MM.1S (cell line): ENCODE measurements at regions not wholly inside any gene's neighbourhood (a gene's known extent, or its start where the extent isn't known, plus 50 kb on each side); places are given as distances from the start of the nearest gene placed in this dataset.

Source experiments
- DNase-seq: peaks from one replicate; pipeline ENCODE4 v3.0.0-alpha.2; 2015
- H2AFZ ChIP-seq: fragments of 300-600 bp; sonication (generic); 2 replicates; pipeline ENCODE4 v1.6.0; 2016; ENCODE audit warnings: antibody characterized with exemption, low read length
- H3F3A ChIP-seq: fragments of 300-600 bp; sonication (generic); 2 replicates; pipeline ENCODE4 v1.6.1; 2016; ENCODE audit warnings: mild to moderate bottlenecking, antibody characterized with exemption, low read length, moderate library complexity, mixed read lengths; ENCODE audit not compliant: insufficient read depth
- H3K27ac ChIP-seq: fragments of 300-600 bp; sonication (generic); 2 replicates; pipeline ENCODE4 v1.5.1; 2016; ENCODE audit warnings: mild to moderate bottlenecking, low read length
- H3K27me3 ChIP-seq: fragments of 300-600 bp; sonication (generic); replicated peaks from 2 replicates; pipeline ENCODE4 v1.6.0; 2016; ENCODE audit warnings: low read length; ENCODE audit not compliant: insufficient read depth
- H3K36me3 ChIP-seq: fragments of 300-600 bp; sonication (generic); replicated peaks from 2 replicates; pipeline ENCODE4 v1.6.1; 2016; ENCODE audit warnings: mild to moderate bottlenecking, low read length, mixed read lengths; ENCODE audit not compliant: insufficient read depth
- H3K4me1 ChIP-seq: fragments of 300-600 bp; sonication (generic); 2 replicates; pipeline ENCODE4 v1.6.1; 2016; ENCODE audit warnings: low read length, mixed read lengths
- H3K4me2 ChIP-seq: fragments of 300-600 bp; sonication (generic); 2 replicates; pipeline ENCODE4 v1.6.0; 2016; ENCODE audit warnings: low read depth, low read length
- H3K4me3 ChIP-seq: fragments of 300-600 bp; sonication (generic); 2 replicates; pipeline ENCODE4 v1.5.1; 2016; ENCODE audit warnings: low read length, mixed read lengths
- H3K79me2 ChIP-seq: fragments of 300-600 bp; sonication (generic); 2 replicates; pipeline ENCODE4 v1.6.1; 2016; ENCODE audit warnings: mixed run types, low read length, mixed read lengths
- H3K9ac ChIP-seq: fragments of 300-600 bp; sonication (generic); 2 replicates; pipeline ENCODE4 v1.6.1; 2016; ENCODE audit warnings: low read length, mixed read lengths
- H3K9me2 ChIP-seq: fragments of 300-600 bp; sonication (generic); replicated peaks from 2 replicates; pipeline ENCODE4 v1.6.1; 2016; ENCODE audit warnings: mild to moderate bottlenecking, low read length, mixed read lengths; ENCODE audit not compliant: insufficient read depth
- H3K9me3 ChIP-seq: fragments of 300-600 bp; sonication (generic); replicated peaks from 2 replicates; pipeline ENCODE4 v1.6.1; 2016; ENCODE audit warnings: mild to moderate bottlenecking, low read length, mixed read lengths; ENCODE audit not compliant: insufficient read depth
- H4K20me1 ChIP-seq: fragments of 300-600 bp; sonication (generic); 2 replicates; pipeline ENCODE4 v1.6.1; 2016; ENCODE audit warnings: mild to moderate bottlenecking, low read length, moderate library complexity, mixed read lengths; ENCODE audit not compliant: insufficient read depth
- EZH2 ChIP-seq: fragments of 300-600 bp; sonication (generic); optimal IDR thresholded peaks from 2 replicates; pipeline ENCODE3; 2017; ENCODE audit warnings: low read depth, mild to moderate bottlenecking, antibody characterized with exemption, low read length, mixed read lengths
- EZH2phosphoT487 ChIP-seq: fragments of 300-600 bp; sonication (generic); IDR thresholded peaks from 2 replicates; pipeline ENCODE4 v1.6.1; 2018; ENCODE audit warnings: antibody characterized with exemption, low read length
- TF ChIP-seq, protein P1 (sequence below): fragments of 300-600 bp; sonication (generic); IDR thresholded peaks from 2 replicates; pipeline ENCODE4 v1.5.1; 2016; ENCODE audit warnings: antibody characterized with exemption, low read length, mixed read lengths

DNA sequence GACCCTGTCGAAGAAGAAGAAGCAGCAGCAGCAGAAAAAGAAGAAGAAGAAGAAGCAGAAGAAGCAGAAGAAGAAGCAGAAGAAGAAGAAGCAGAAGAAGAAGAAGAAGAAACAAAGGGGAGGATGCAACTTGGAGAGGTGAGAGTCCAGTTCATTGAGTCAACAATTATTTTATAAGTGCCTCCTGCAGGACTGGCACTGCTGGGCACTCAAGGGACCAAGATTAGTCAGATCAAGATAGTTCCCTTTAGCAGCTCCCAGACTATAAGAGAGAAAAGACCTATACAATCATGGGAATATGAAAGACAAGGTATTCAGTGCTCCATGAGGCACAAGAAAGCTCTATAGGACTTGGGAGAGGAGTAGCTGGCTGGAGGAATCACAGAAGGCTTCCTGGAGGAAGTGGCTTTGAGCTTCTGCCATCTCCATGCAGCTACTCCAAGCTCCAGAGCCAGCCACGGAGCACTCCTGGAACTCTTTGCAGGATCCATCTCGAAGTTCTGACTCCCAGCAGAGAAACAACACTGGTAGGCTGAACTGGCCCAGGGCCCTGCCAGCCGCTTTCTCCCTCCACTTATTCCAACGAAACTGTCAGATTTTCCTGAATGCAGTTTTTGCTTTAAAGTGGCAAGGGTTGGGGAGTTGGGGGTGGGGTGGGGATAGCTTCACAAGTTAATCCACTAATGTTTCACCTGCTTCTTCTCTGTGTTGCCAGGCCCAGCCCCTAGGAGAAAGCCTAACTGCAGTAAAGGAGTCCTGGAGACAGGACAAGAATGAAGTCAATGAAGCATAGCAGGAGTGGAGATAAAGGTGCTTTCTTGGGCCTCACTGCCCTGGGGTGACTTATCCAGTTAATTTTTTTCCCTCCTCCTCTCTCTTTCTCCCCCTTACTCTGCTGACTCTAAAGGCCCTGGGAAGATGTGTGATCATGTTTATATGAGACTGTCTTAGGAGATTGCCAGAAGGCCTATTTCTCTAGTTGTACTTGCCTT is 140.1 kb upstream of the PARP11 start:
- no peaks in the 10 kb centered on the region for H3K36me3 ChIP-seq
- H4K20me1 ChIP-seq = no peaks in the 10 kb centered on the region
- H3K79me2 ChIP-seq = no peaks in the 10 kb centered on the region
- H3K27me3 ChIP-seq = no peaks in the 10 kb centered on the region
- TF ChIP-seq EZH2 = no peak
- TF ChIP-seq, protein P1, sequence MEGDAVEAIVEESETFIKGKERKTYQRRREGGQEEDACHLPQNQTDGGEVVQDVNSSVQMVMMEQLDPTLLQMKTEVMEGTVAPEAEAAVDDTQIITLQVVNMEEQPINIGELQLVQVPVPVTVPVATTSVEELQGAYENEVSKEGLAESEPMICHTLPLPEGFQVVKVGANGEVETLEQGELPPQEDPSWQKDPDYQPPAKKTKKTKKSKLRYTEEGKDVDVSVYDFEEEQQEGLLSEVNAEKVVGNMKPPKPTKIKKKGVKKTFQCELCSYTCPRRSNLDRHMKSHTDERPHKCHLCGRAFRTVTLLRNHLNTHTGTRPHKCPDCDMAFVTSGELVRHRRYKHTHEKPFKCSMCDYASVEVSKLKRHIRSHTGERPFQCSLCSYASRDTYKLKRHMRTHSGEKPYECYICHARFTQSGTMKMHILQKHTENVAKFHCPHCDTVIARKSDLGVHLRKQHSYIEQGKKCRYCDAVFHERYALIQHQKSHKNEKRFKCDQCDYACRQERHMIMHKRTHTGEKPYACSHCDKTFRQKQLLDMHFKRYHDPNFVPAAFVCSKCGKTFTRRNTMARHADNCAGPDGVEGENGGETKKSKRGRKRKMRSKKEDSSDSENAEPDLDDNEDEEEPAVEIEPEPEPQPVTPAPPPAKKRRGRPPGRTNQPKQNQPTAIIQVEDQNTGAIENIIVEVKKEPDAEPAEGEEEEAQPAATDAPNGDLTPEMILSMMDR = no peak
- no peak for TF ChIP-seq EZH2phosphoT487
- no peak overlapping the region for H3K4me3 ChIP-seq
- DNase-seq = no peak
- no peaks in the 10 kb centered on the region for H3F3A ChIP-seq
- H3K27ac ChIP-seq = no peak overlapping the region
- no peaks in the 10 kb centered on the region for H3K9me2 ChIP-seq
- no peak overlapping the region for H2AFZ ChIP-seq
- H3K4me2 ChIP-seq = no peak overlapping the region
- no peaks in the 10 kb centered on the region for H3K4me1 ChIP-seq
- H3K9ac ChIP-seq = no peak overlapping the region
- no peaks in the 10 kb centered on the region for H3K9me3 ChIP-seq

- H4K20me1 ChIP-seq = no peaks in the 10 kb centered on the region
- no peaks in the 10 kb centered on the region for H3K9me3 ChIP-seq
- H3F3A ChIP-seq = no peaks in the 10 kb centered on the region
- H3K9me2 ChIP-seq = no peaks in the 10 kb centered on the region
- H3K36me3 ChIP-seq = no peaks in the 10 kb centered on the region
- no peak overlapping the region for H3K27ac ChIP-seq
- DNase-seq = no peak
- no peaks in the 10 kb centered on the region for H3K27me3 ChIP-seq
- H2AFZ ChIP-seq = no peak overlapping the region
- no peak overlapping the region for H3K9ac ChIP-seq
- H3K79me2 ChIP-seq = no peaks in the 10 kb centered on the region
- no peak overlapping the region for H3K4me3 ChIP-seq
- TF ChIP-seq EZH2 (no peak), EZH2phosphoT487 (no peak)
- TF ChIP-seq, protein P1 = no peak
- H3K4me1 ChIP-seq = no peaks in the 10 kb centered on the region
- H3K4me2 ChIP-seq = no peak overlapping the region
Measured at GRCh38 chr12:4012073-4012472, 138.9 kb upstream of the PARP11 start.

DNA sequence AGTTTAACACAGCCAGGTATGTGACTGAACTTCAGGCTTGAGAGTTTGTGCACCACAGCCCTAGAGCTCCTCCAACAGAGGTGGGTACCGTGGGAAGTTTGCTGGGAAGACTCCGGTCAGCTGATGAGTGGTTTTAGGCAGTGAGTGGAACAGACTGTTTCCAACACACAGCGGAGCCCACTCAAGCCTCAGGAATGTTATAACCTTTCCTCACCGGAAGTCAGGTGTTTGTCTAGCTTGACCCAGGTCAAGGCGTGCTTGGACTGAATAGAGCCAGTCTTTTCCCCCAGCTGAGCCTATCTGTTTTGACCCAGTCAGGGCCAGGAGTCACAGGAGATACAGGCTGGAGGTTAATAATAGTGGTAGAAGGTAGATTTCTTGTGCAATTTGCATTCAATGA is 138.4 kb upstream of the PARP11 start:
- TF ChIP-seq EZH2phosphoT487 (no peak), EZH2 (no peak)
- TF ChIP-seq, protein P1 = no peak
- Histone ChIP-seq H3K27me3 (no peaks in the 10 kb centered on the region), H3K9me2 (no peaks in the 10 kb centered on the region)

More for the DNA sequence above, 138.4 kb upstream of the PARP11 start:
- Histone ChIP-seq H4K20me1 (no peaks in the 10 kb centered on the region), H2AFZ (no peak overlapping the region), H3K27ac (no peak overlapping the region), H3K36me3 (no peaks in the 10 kb centered on the region), H3K4me3 (no peak overlapping the region), H3K4me2 (no peak overlapping the region), H3K4me1 (no peaks in the 10 kb centered on the region), H3K9ac (no peak overlapping the region), H3K79me2 (no peaks in the 10 kb centered on the region), H3F3A (no peaks in the 10 kb centered on the region), H3K9me3 (no peaks in the 10 kb centered on the region)
- DNase-seq = no peak
